A673 (cell line): ENCODE measurements at regions not wholly inside any gene's neighbourhood (a gene's known extent, or its start where the extent isn't known, plus 50 kb on each side); places are given as distances from the start of the nearest gene placed in this dataset.

ENCODE experiments used
- BruUV-seq: library from RNA; stranded (reverse); fragments of 400-500 nt; replicated peaks from 2 replicates; lab custom pipeline; 2021; lab: Mats Ljungman, UMichigan
- CTCF ChIA-PET: fragments of 300-600 bp; sonication (Branson Sonifier 250); formaldehyde crosslinking; loops from one replicate; lab custom pipeline; 2022; ENCODE audit warnings: antibody characterized with exemption; lab: Charles Lee
- POLR2A ChIA-PET: fragments of 300-600 bp; sonication (Branson Sonifier 250); formaldehyde crosslinking; loops from one replicate; lab custom pipeline; 2022; ENCODE audit warnings: antibody characterized with exemption; ENCODE audit not compliant: low non-redundant PET; lab: Charles Lee
- DNase-seq: peaks from one replicate; pipeline ENCODE4 v3.0.0-alpha.2; 2015; ENCODE audit warnings: low spot score
- H3K27ac ChIP-seq: fragments of 200-600 bp; sonication (generic); 2 replicates; pipeline ENCODE4 v1.5.1; 2016; ENCODE audit warnings: mixed run types, low read depth, mild to moderate bottlenecking, mixed read lengths, antibody characterized with exemption, low read length; ENCODE audit not compliant: poor library complexity, severe bottlenecking
- H3K27me3 ChIP-seq: fragments of 200-600 bp; sonication (generic); replicated peaks from 2 replicates; pipeline ENCODE4 v1.6.1; 2017; ENCODE audit warnings: mixed run types, low read depth, mild to moderate bottlenecking, mixed read lengths, antibody characterized with exemption, low read length; ENCODE audit not compliant: insufficient read depth, poor library complexity
- H3K36me3 ChIP-seq: fragments of 200-600 bp; sonication (generic); 2 replicates; pipeline ENCODE4 v1.6.1; 2016; ENCODE audit warnings: mixed run types, mild to moderate bottlenecking, mixed read lengths, antibody characterized with exemption, low read length; ENCODE audit not compliant: insufficient read depth, poor library complexity, severe bottlenecking
- H3K4me1 ChIP-seq: fragments of 200-600 bp; sonication (generic); 2 replicates; pipeline ENCODE4 v1.6.1; 2017; ENCODE audit warnings: mixed run types, mild to moderate bottlenecking, mixed read lengths, antibody characterized with exemption, low read length; ENCODE audit not compliant: insufficient read depth, poor library complexity, severe bottlenecking
- H3K4me3 ChIP-seq: fragments of 200-600 bp; sonication (generic); 2 replicates; pipeline ENCODE4 v1.5.1; 2016; ENCODE audit warnings: low read depth, mixed run types, mild to moderate bottlenecking, mixed read lengths, low read length; ENCODE audit not compliant: poor library complexity, severe bottlenecking
- H3K9me3 ChIP-seq: fragments of 200-600 bp; sonication (generic); 2 replicates; pipeline ENCODE4 v1.6.1; 2016; ENCODE audit warnings: mixed run types, low read depth, mild to moderate bottlenecking, mixed read lengths, antibody characterized with exemption, low read length; ENCODE audit not compliant: poor library complexity, severe bottlenecking
- EZH2 ChIP-seq: fragments of 200-600 bp; sonication (generic); IDR thresholded peaks from 2 replicates; pipeline ENCODE4 v1.6.1; 2017; ENCODE audit warnings: borderline replicate concordance, low read depth, mild to moderate bottlenecking, mixed read lengths, antibody characterized with exemption, low read length; ENCODE audit not compliant: poor library complexity, severe bottlenecking
- intact Hi-C: fragments of 100-400 bp; cut with micrococcal nuclease; formaldehyde crosslinking; loops from one replicate; pipeline ENCODE4 v1.10.0; 2022; ENCODE audit not compliant: unreplicated experiment
- TF ChIP-seq, protein P1 (sequence below): fragments of 300-800, 200-600 bp; sonication (generic); conservative IDR thresholded peaks from 2 replicates; pipeline ENCODE4 v1.5.1; 2017; ENCODE audit warnings: low read depth, mild to moderate bottlenecking, antibody characterized with exemption, low read length, moderate library complexity, mixed read lengths

DNA sequence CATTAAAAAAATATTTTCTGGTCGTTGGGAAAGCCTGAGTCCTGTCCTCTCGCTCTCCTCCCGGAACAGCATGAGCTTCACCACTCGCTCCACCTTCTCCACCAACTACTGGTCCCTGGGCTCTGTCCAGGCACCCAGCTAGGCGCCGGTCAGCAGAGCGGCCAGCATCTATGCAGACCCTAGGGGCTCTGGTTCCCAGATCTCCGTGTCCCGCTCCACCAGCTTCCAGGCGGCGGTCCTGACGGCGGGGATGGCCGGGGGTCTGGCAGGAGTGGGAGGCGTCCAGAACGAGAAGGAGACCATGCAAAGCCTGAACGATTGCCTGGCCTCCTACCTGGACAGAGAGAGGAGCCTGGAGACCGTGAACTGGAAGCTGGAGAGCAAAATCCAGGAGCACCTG is 807.2 kb upstream of the NDST4 start:
- CTCF ChIA-PET = no interaction called here
- H3K27ac ChIP-seq = no peak overlapping the region
- no peaks in the 10 kb centered on the region for H3K9me3 ChIP-seq
- intact Hi-C loops = no loop called here
- H3K4me3 ChIP-seq = no peak overlapping the region
- H3K27me3 ChIP-seq = no peaks in the 10 kb centered on the region
- DNase-seq = no peak
- POLR2A ChIA-PET = no interaction called here
- no peaks in the 10 kb centered on the region for H3K36me3 ChIP-seq
- H3K4me1 ChIP-seq = peaks cover 26% of the 10 kb centered on the region
- BruUV-seq = no TSS peak
- TF ChIP-seq, protein P1, sequence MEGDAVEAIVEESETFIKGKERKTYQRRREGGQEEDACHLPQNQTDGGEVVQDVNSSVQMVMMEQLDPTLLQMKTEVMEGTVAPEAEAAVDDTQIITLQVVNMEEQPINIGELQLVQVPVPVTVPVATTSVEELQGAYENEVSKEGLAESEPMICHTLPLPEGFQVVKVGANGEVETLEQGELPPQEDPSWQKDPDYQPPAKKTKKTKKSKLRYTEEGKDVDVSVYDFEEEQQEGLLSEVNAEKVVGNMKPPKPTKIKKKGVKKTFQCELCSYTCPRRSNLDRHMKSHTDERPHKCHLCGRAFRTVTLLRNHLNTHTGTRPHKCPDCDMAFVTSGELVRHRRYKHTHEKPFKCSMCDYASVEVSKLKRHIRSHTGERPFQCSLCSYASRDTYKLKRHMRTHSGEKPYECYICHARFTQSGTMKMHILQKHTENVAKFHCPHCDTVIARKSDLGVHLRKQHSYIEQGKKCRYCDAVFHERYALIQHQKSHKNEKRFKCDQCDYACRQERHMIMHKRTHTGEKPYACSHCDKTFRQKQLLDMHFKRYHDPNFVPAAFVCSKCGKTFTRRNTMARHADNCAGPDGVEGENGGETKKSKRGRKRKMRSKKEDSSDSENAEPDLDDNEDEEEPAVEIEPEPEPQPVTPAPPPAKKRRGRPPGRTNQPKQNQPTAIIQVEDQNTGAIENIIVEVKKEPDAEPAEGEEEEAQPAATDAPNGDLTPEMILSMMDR = no peak
- TF ChIP-seq EZH2 = no peak

GRCh38 chr4:115918149-115918548 is 804.7 kb upstream of the NDST4 start:
- H3K27ac ChIP-seq = peak overlapping the region; percentile 67
- POLR2A ChIA-PET = no interaction called here

GRCh38 chr4:115906428-115906827 is 793.0 kb upstream of the NDST4 start:
- no peak overlapping the region for H3K4me3 ChIP-seq
- DNase-seq = no peak
- TF ChIP-seq EZH2 = no peak
- TF ChIP-seq, protein P1 = no peak
- H3K9me3 ChIP-seq = peaks cover 8% of the 10 kb centered on the region
- ChIA-PET CTCF (no interaction called here), POLR2A (no interaction called here)
- H3K27ac ChIP-seq = no peak overlapping the region
- no peaks in the 10 kb centered on the region for H3K27me3 ChIP-seq
- no peaks in the 10 kb centered on the region for H3K4me1 ChIP-seq
- H3K36me3 ChIP-seq = no peaks in the 10 kb centered on the region
- BruUV-seq = no TSS peak
- intact Hi-C loops = no loop called here

More at GRCh38 chr4:115918149-115918548, 804.7 kb upstream of the NDST4 start:
- no TSS peak for BruUV-seq
- Histone ChIP-seq H3K4me3 (no peak overlapping the region), H3K36me3 (no peaks in the 10 kb centered on the region), H3K27me3 (no peaks in the 10 kb centered on the region), H3K4me1 (peaks cover 26% of the 10 kb centered on the region), H3K9me3 (no peaks in the 10 kb centered on the region)
- CTCF ChIA-PET = no interaction called here
- TF ChIP-seq, protein P1 = no peak
- no peak for TF ChIP-seq EZH2
- peak; percentile 91 for DNase-seq
- intact Hi-C loops = no loop called here
